Neuron (in vitro differentiated cells): ENCODE measurements at regions not wholly inside any gene's neighbourhood (a gene's known extent, or its start where the extent isn't known, plus 50 kb on each side); places are given as distances from the start of the nearest gene placed in this dataset.
"Not testable (repeated sequence)": the region's sequence is repeated elsewhere in the genome, so short reads cannot be mapped to it uniquely, and the experiment has no call there.

Experiments used
- H2AFZ ChIP-seq: one replicate; pipeline ENCODE4 v1.6.1; 2013; ENCODE audit warnings: low read depth, mild to moderate bottlenecking, inconsistent platforms, low read length, moderate library complexity
- H3K27me3 ChIP-seq: one replicate; pipeline ENCODE4 v1.6.1; 2013; ENCODE audit warnings: low read length; ENCODE audit not compliant: insufficient read depth
- H3K36me3 ChIP-seq: one replicate; pipeline ENCODE4 v1.6.1; 2013; ENCODE audit warnings: low read length; ENCODE audit not compliant: insufficient read depth
- H3K4me1 ChIP-seq: one replicate; pipeline ENCODE4 v1.6.1; 2013; ENCODE audit warnings: low read length; ENCODE audit not compliant: insufficient read depth
- H3K4me3 ChIP-seq: 2 replicates; pipeline ENCODE4 v1.5.1; 2013; ENCODE audit warnings: mild to moderate bottlenecking, low read length, moderate library complexity
- H3K9me3 ChIP-seq: one replicate; pipeline ENCODE4 v1.6.1; 2013; ENCODE audit warnings: low read length

GRCh38 chr5:92215116-92215515, 832.0 kb upstream of the ARRDC3 start:
- no peaks in the 10 kb centered on the region for H3K4me1 ChIP-seq
- H3K27me3 ChIP-seq = no peaks in the 10 kb centered on the region
- H3K4me3 ChIP-seq = no peak overlapping the region
- peaks cover 4% of the 10 kb centered on the region for H3K9me3 ChIP-seq
- H3K36me3 ChIP-seq = no peaks in the 10 kb centered on the region
- H2AFZ ChIP-seq = no peak overlapping the region

- no peaks in the 10 kb centered on the region for H3K27me3 ChIP-seq
- no peaks in the 10 kb centered on the region for H3K36me3 ChIP-seq
- peaks cover 2% of the 10 kb centered on the region for H3K9me3 ChIP-seq
- no peak overlapping the region for H3K4me3 ChIP-seq
- H3K4me1 ChIP-seq = no peaks in the 10 kb centered on the region
- no peak overlapping the region for H2AFZ ChIP-seq
These were observed 825.1 kb upstream of the ARRDC3 start for GRCh38 chr5:92208265-92208664.

GRCh38 chr5:92207151-92207550, 824.0 kb upstream of the ARRDC3 start:
- H3K27me3 ChIP-seq = no peaks in the 10 kb centered on the region
- H3K4me3 ChIP-seq = no peak overlapping the region
- H3K36me3 ChIP-seq = no peaks in the 10 kb centered on the region
- no peak overlapping the region for H2AFZ ChIP-seq
- H3K4me1 ChIP-seq = no peaks in the 10 kb centered on the region
- H3K9me3 ChIP-seq = no peaks in the 10 kb centered on the region

GRCh38 chr5:92206681-92207080, 823.6 kb upstream of the ARRDC3 start:
- H3K4me1 ChIP-seq = no peaks in the 10 kb centered on the region
- H3K9me3 ChIP-seq = no peaks in the 10 kb centered on the region
- H2AFZ ChIP-seq = no peak overlapping the region
- no peaks in the 10 kb centered on the region for H3K27me3 ChIP-seq
- no peaks in the 10 kb centered on the region for H3K36me3 ChIP-seq
- no peak overlapping the region for H3K4me3 ChIP-seq

GRCh38 chr5:92199035-92199434, 815.9 kb upstream of the ARRDC3 start:
- not testable (repeated sequence) for H3K27me3 ChIP-seq, H3K9me3 ChIP-seq, H2AFZ ChIP-seq, H3K4me3 ChIP-seq, H3K36me3 ChIP-seq, H3K4me1 ChIP-seq

- Histone ChIP-seq H3K36me3 (no peaks in the 10 kb centered on the region), H3K27me3 (no peaks in the 10 kb centered on the region), H3K9me3 (no peaks in the 10 kb centered on the region), H2AFZ (no peak overlapping the region), H3K4me3 (no peak overlapping the region), H3K4me1 (no peaks in the 10 kb centered on the region)
These were observed 798.5 kb upstream of the ARRDC3 start for GRCh38 chr5:92181656-92182055.

GRCh38 chr5:92180391-92180790, 797.3 kb upstream of the ARRDC3 start:
- no peaks in the 10 kb centered on the region for H3K9me3 ChIP-seq
- H3K27me3 ChIP-seq = no peaks in the 10 kb centered on the region
- no peaks in the 10 kb centered on the region for H3K4me1 ChIP-seq
- no peaks in the 10 kb centered on the region for H3K36me3 ChIP-seq
- H2AFZ ChIP-seq = no peak overlapping the region
- H3K4me3 ChIP-seq = no peak overlapping the region

GRCh38 chr5:92179651-92180050, 796.5 kb upstream of the ARRDC3 start:
- no peaks in the 10 kb centered on the region for H3K27me3 ChIP-seq
- H2AFZ ChIP-seq = no peak overlapping the region
- no peak overlapping the region for H3K4me3 ChIP-seq
- no peaks in the 10 kb centered on the region for H3K9me3 ChIP-seq
- H3K4me1 ChIP-seq = no peaks in the 10 kb centered on the region
- H3K36me3 ChIP-seq = no peaks in the 10 kb centered on the region

GRCh38 chr5:92177926-92178487, 794.9 kb upstream of the ARRDC3 start:
- Histone ChIP-seq H3K36me3 (no peaks in the 10 kb centered on the region), H2AFZ (no peak overlapping the region), H3K9me3 (no peaks in the 10 kb centered on the region), H3K27me3 (no peaks in the 10 kb centered on the region), H3K4me3 (no peak overlapping the region), H3K4me1 (no peaks in the 10 kb centered on the region)

GRCh38 chr5:92163906-92164305, 780.8 kb upstream of the ARRDC3 start:
- Histone ChIP-seq H3K4me3 (no peak overlapping the region), H3K9me3 (no peaks in the 10 kb centered on the region), H3K27me3 (no peaks in the 10 kb centered on the region), H3K4me1 (no peaks in the 10 kb centered on the region), H3K36me3 (no peaks in the 10 kb centered on the region), H2AFZ (no peak overlapping the region)

GRCh38 chr5:92147798-92148197, 764.7 kb upstream of the ARRDC3 start:
- Histone ChIP-seq H3K4me1 (peaks cover 34% of the 10 kb centered on the region), H2AFZ (no peak overlapping the region), H3K36me3 (no peaks in the 10 kb centered on the region), H3K9me3 (no peaks in the 10 kb centered on the region), H3K27me3 (no peaks in the 10 kb centered on the region), H3K4me3 (no peak overlapping the region)

- Histone ChIP-seq H3K4me3 (no peak overlapping the region), H3K4me1 (peaks cover 33% of the 10 kb centered on the region), H3K36me3 (no peaks in the 10 kb centered on the region), H3K27me3 (no peaks in the 10 kb centered on the region), H2AFZ (no peak overlapping the region), H3K9me3 (no peaks in the 10 kb centered on the region)
These were observed 764.1 kb upstream of the ARRDC3 start for GRCh38 chr5:92147266-92147665.

- no peak overlapping the region for H3K4me3 ChIP-seq
- peaks cover 30% of the 10 kb centered on the region for H3K4me1 ChIP-seq
- H3K9me3 ChIP-seq = no peaks in the 10 kb centered on the region
- no peak overlapping the region for H2AFZ ChIP-seq
- H3K27me3 ChIP-seq = no peaks in the 10 kb centered on the region
- H3K36me3 ChIP-seq = no peaks in the 10 kb centered on the region
These were observed 762.7 kb upstream of the ARRDC3 start for GRCh38 chr5:92145852-92146251.

GRCh38 chr5:92144824-92145223, 761.7 kb upstream of the ARRDC3 start:
- H3K36me3 ChIP-seq = no peaks in the 10 kb centered on the region
- H3K27me3 ChIP-seq = no peaks in the 10 kb centered on the region
- peaks cover 30% of the 10 kb centered on the region for H3K4me1 ChIP-seq

More at GRCh38 chr5:92144824-92145223, 761.7 kb upstream of the ARRDC3 start:
- Histone ChIP-seq H3K9me3 (no peaks in the 10 kb centered on the region), H3K4me3 (no peak overlapping the region), H2AFZ (no peak overlapping the region)
